Activated CD8-positive, alpha-beta memory T cell treated with anti-CD3 and anti-CD28 coated beads, Interleukin-2, amount 50 U/mL, for 1 hour (primary cell): ENCODE measurements at regions not wholly inside any gene's neighbourhood (a gene's known extent, or its start where the extent isn't known, plus 50 kb on each side); places are given as distances from the start of the nearest gene placed in this dataset.
"Not testable (repeated sequence)": the region's sequence is repeated elsewhere in the genome, so short reads cannot be mapped to it uniquely, and the experiment has no call there.

Experiments
- DNase-seq: peaks from one replicate; pipeline ENCODE4 v3.0.0-alpha.2; 2020; ENCODE audit errors: extremely low read depth

DNA sequence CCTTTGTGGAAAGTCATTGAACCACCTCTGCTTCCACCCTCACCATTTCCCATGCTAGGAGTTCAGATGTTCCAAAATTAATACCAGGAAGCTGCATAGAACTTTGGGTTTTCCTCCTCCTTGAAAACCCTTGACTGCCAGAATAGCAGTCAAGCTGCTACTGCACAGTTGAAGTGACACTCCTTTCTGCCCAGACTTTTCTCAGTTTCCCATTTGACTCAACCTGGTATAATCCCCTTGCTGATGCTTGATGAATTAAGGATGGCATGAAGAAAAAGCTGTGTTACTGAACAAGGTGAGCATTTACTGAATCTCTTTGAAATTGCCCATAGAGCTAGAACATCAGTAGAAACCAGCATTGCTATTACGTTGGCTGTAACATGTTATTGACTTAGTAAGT lies 286.0 kb downstream of the EDEM1 start:
- no peak for DNase-seq

- no peak for DNase-seq
Measured at GRCh38 chr3:5476403-5476802, 288.9 kb downstream of the EDEM1 start.

DNA sequence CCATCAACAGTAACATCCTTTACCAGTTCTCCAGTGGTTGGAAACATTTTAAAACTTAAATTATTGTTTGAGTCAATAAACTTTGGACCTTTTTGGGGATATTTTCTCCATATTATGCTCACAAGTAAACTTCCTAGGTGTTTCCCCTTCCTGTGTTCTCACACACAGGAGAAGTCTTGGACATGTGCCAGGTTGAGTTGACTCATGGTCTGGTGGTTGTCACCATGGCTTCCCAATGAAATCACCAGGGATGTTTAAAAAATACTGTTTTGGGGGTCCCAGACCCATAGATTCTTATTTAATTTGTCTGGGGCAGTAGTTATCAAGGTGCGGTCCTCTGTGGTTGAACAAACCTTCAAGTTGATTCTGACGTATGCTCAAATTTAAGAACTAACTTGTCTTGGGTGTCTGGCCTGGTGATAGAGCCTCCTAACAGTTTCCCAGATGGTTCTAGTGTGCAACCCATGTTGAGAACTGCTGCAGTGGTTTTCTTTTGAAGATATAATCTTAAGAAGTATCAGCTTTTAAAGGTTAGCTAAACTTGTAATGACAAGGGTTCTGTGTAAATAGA lies 291.8 kb downstream of the EDEM1 start:
- no peak for DNase-seq

GRCh38 chr3:5480190-5480589 lies 292.7 kb downstream of the EDEM1 start:
- no peak for DNase-seq

- no peak for DNase-seq
Measured at GRCh38 chr3:5485427-5485826, 297.9 kb downstream of the EDEM1 start.

- no peak for DNase-seq
Measured at GRCh38 chr3:5488771-5489170, 301.3 kb downstream of the EDEM1 start.

DNA sequence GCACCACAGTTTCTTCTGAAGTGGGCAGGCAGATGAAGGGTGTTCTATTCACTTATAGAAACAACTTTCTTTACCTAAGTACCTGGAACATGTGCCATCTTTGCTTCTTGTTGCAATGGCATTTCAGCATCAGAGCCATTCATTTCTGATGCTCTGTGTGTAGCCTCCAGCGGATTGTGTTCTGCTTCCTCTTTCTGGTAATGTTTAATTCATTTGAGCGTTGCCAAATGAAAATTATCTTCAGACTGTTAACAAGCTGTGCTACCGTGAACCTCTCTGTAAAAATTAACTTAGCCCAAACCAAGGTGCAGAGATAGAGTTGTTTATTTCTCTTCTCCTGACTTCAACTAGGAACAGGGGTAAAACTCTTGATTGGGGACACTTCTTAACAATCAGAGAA lies 302.0 kb downstream of the EDEM1 start:
- no peak for DNase-seq

DNA sequence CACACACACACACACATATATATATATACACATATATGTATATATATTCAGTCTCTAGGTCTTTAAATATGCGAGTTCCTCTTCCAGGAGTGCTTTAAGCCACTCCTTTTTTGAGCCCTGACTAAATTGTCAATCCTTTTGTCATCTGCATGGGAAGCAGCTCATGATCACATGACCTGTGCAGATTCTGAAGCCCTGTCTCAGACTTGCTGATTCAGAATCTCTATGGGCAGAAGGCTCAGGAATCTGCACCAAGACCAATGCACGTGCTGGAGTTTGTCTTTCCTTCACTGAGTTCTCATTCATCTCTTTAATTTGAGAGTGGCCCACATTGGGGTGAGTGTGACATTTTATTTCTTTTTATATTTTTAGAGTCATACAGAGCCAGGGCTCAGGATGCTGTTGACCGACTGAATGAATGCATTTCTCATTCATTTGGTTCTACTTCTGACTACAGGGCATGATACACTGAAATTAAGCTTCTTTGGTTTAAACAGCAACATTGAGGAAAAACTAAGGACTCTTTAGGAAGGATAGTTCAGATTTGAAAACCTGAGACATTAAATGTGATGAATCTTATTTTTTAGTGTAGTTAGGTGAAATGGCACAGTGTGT lies 307.5 kb downstream of the EDEM1 start:
- no peak for DNase-seq

DNA sequence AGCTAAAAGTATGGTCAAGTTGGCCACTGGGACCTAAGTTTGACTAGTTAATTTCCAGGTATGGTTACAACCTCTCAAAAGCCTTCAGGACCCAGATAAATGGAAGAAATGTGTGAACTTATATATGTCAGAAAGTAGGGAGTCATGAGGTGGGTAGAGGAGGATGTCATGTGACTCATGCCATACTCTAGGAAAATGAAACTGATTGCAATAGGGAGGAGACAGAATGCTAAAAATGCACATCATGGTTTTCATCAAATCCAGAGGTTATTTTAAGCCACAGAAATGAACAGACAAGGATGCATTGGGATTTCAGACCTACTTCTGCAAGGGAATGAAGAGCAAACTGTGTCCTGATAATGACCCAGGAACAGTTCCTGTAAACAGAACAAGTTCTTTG lies 310.0 kb downstream of the EDEM1 start:
- no peak for DNase-seq

DNA sequence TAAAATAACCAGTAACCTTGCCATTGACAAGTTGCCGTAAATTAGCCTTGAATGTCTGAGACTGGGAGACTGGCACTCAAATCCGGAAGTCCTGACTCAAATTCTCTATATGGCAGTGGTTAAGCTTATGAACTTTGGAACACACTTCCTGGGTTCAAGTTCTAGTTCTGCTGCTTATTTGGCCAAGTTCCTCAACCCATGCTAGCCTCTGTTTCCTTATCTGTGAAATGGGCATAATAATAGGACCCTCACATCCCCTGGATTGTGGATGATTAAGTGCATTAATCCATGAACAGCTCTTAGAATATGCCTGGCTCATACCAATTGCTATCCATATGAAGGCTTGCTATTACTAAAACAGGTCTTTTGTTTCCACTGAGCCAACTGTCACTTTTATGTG lies 311.5 kb downstream of the EDEM1 start:
- DNase-seq = no peak

GRCh38 chr3:5499404-5499803 lies 311.9 kb downstream of the EDEM1 start:
- no peak for DNase-seq

- DNase-seq = no peak
Measured at GRCh38 chr3:5503136-5503535, 315.6 kb downstream of the EDEM1 start.

DNA sequence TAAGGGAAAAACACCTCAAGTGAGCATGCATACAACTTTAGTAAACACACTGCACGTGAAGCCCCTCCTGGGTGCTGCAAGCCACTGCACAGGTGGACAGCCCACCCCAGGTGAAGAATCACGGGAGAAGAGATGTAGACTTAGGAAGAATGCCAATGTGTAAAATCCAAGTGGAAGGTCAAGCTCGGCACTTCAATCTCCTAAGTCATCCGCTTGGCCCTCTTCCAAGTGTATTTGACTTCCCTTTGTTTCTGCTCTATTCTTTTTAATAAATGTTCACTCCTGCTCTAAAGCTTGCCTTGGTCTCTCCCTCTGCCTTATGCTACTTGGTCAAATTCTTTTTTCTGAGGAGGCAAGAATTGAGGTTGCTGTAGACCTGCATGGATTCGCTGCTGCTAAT lies 316.6 kb downstream of the EDEM1 start:
- DNase-seq = no peak

GRCh38 chr3:5505163-5505562 lies 317.7 kb downstream of the EDEM1 start:
- no peak for DNase-seq

- DNase-seq = no peak
Measured at GRCh38 chr3:5505997-5506396, 318.5 kb downstream of the EDEM1 start.

GRCh38 chr3:5508860-5509259 lies 321.4 kb downstream of the EDEM1 start:
- not testable (repeated sequence) for DNase-seq

GRCh38 chr3:5510300-5510699 lies 322.8 kb downstream of the EDEM1 start:
- DNase-seq = no peak

GRCh38 chr3:5517921-5518320 lies 330.4 kb downstream of the EDEM1 start:
- no peak for DNase-seq

DNA sequence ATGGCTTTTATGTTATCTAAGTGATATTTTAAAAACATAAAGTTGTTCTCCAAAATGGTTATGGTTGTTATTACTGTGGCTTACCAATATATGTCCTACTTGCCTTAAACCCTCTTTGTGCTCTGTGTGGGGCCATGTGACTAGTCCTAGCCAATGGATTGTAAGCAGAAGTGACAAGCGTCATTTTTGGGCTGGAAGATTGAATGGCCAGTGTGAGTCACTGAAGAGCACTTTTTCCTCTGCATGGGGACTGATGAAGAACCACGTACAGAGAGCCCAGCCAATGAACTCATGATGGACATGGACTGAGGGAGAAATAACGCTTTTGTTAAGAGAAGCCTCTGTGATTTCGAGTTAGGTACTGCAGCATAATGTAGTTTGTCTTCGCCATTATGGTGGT lies 332.7 kb downstream of the EDEM1 start:
- DNase-seq = no peak

DNA sequence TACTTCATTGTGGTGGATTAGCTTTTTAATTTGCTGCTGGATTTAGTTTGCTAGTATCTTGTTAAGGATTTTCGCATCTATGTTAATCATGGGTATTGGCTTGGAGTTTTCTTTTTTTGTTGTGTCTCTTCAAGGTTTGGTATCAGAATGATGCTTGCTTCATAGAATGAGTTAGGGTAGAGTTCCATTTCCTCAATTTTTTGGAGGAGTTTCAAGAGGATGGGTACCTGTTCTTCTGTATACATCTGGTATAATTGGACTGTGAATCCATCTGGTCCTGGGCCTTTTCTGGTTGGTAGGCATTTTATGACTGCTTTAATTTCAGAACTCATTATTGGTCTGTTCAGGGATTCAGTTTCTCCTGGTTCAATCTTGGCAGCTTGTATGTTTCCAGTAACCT lies 335.6 kb downstream of the EDEM1 start:
- no peak for DNase-seq

DNA sequence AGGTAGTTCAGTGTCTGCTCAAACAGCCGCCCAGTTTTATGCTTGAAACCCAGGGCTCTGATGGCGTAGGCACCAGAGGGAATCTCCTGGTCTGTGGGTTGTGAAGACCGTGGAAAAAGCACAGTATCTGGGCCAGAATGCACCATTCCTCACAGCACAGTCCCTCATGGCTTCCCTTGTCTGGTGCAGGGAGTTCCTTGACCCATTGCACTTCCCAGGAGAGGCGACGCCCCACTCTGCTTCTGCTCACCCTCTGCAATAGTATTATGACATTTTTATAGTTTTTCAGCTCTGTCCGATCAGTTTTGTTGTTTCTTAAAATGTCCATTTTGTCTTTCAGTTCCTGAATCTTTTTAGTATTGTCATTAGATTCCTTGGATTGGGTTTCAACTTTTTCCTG lies 343.5 kb downstream of the EDEM1 start:
- DNase-seq = no peak

- DNase-seq = no peak
Measured at GRCh38 chr3:5531741-5532290, 344.3 kb downstream of the EDEM1 start.

- no peak for DNase-seq
Measured at GRCh38 chr3:5540532-5540931, 353.0 kb downstream of the EDEM1 start.

- no peak for DNase-seq
Measured at GRCh38 chr3:5542472-5542871, 355.0 kb downstream of the EDEM1 start.
